HG03521 (cell line): ENCODE measurements at regions not wholly inside any gene's neighbourhood (a gene's known extent, or its start where the extent isn't known, plus 50 kb on each side); places are given as distances from the start of the nearest gene placed in this dataset.

Experiments
- ATAC-seq: cut with Tn5 transposase; IDR thresholded peaks from one replicate; pipeline ENCODE4 v1.9.1; 2021; ENCODE audit warnings: mild to moderate bottlenecking, moderate library complexity; ENCODE audit not compliant: unreplicated experiment

- no peak for ATAC-seq
Observed at GRCh38 chr5:77846422-77847128, 70.4 kb upstream of the TBCA start.

- ATAC-seq: no peak
Observed at GRCh38 chr5:77845324-77845646, 69.1 kb upstream of the TBCA start.

GRCh38 chr5:77844623-77845323 lies 68.6 kb upstream of the TBCA start:
- ATAC-seq: no peak

- ATAC-seq: no peak
Observed at GRCh38 chr5:77844373-77844622, 68.2 kb upstream of the TBCA start.

- ATAC-seq: no peak
Observed at GRCh38 chr5:77843570-77844372, 67.6 kb upstream of the TBCA start.

- ATAC-seq: no peak
Observed at GRCh38 chr5:77842243-77842642, 66.1 kb upstream of the TBCA start.

- no peak for ATAC-seq
Observed at GRCh38 chr5:77841616-77842015, 65.5 kb upstream of the TBCA start.

GRCh38 chr5:77840930-77841329 lies 64.8 kb upstream of the TBCA start:
- ATAC-seq: no peak

GRCh38 chr5:77839691-77840090 lies 63.6 kb upstream of the TBCA start:
- no peak for ATAC-seq

GRCh38 chr5:77832938-77833337 lies 56.8 kb upstream of the TBCA start:
- ATAC-seq: no peak

- ATAC-seq: no peak
Observed at GRCh38 chr5:77832166-77832770, 56.1 kb upstream of the TBCA start.

GRCh38 chr5:77828445-77828844 lies 52.3 kb upstream of the TBCA start:
- ATAC-seq: no peak
